ENCODE measurements at regions not wholly inside any gene's neighbourhood (a gene's known extent, or its start where the extent isn't known, plus 50 kb on each side); places are given as distances from the start of the nearest gene placed in this dataset.

GRCh38 chr10:63986536-63986935, 465.3 kb downstream of the REEP3 start:
- H3K27ac ChIP-seq (ENCODE audit: low read depth, low read length) = no peak overlapping the region
- Mint-ChIP-seq H3K36me3 (ENCODE audit: low read depth) (no peaks in the 10 kb centered on the region), H3K27ac (no peak overlapping the region), H3K9me3 (peaks cover 56% of the 10 kb centered on the region), H3K4me1 (no peaks in the 10 kb centered on the region), H3K27me3 (ENCODE audit: insufficient read depth) (peaks cover 4% of the 10 kb centered on the region), H3K4me3 (no peak overlapping the region)
- H3K36me3 ChIP-seq (ENCODE audit: control insufficient read depth, insufficient read depth, low read length) = no peaks in the 10 kb centered on the region
- DNase-seq = no peak
- no peaks in the 10 kb centered on the region for H3K27me3 ChIP-seq (ENCODE audit: control insufficient read depth, insufficient read depth, low read length, poor library complexity, severe bottlenecking)
- WGBS, 2 experiments (ENCODE audit: insufficient coverage in 1 of 2, insufficient read length in 1 of 2) = 92 to 96% methylated on average over 3 of the region's 3 CpGs
- TF ChIP-seq CTCF (conservative IDR thresholded peaks at IDR 0.05) = no peak
- no peak overlapping the region for H3K9ac ChIP-seq (ENCODE audit: extremely low read depth, low read length, poor library complexity, severe bottlenecking)
- no peaks in the 10 kb centered on the region for H3K4me1 ChIP-seq (ENCODE audit: control insufficient read depth, insufficient read depth, low read length)
- no peak overlapping the region for H3K4me3 ChIP-seq (ENCODE audit: low read length)
- H3K9me3 ChIP-seq (ENCODE audit: control insufficient read depth, low read length) = peaks cover 48% of the 10 kb centered on the region

DNA sequence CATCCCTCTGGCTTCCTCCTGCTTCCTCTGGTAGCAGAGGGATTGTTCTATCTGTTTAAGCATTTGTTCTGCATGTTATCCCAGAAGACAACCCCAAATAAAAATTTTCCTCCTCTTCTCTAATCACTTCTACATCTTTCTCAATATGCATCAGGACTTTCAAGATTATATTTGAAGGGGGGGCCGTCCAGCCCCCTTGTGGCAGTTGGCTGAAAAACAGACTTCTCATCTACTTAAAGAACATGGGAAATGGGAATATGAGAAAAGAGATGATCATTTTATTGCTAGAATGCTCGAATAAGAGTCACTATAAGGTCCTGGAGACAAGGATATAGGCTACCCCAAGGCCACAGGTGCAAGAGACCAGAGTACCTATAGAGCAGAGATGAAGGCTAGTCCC, 466.0 kb downstream of the REEP3 start:
- Histone ChIP-seq H3K27ac (ENCODE audit: low read depth, low read length) (no peak overlapping the region), H3K9me3 (ENCODE audit: control insufficient read depth, low read length) (peaks cover 48% of the 10 kb centered on the region), H3K4me3 (ENCODE audit: low read length) (no peak overlapping the region), H3K36me3 (ENCODE audit: control insufficient read depth, insufficient read depth, low read length) (no peaks in the 10 kb centered on the region), H3K4me1 (ENCODE audit: control insufficient read depth, insufficient read depth, low read length) (no peaks in the 10 kb centered on the region), H3K9ac (ENCODE audit: extremely low read depth, low read length, poor library complexity, severe bottlenecking) (no peak overlapping the region), H3K27me3 (ENCODE audit: control insufficient read depth, insufficient read depth, low read length, poor library complexity, severe bottlenecking) (no peaks in the 10 kb centered on the region)
- DNase-seq = no peak
- Mint-ChIP-seq H3K36me3 (ENCODE audit: low read depth) (no peaks in the 10 kb centered on the region), H3K27me3 (ENCODE audit: insufficient read depth) (peaks cover 3% of the 10 kb centered on the region), H3K4me1 (no peaks in the 10 kb centered on the region), H3K27ac (no peak overlapping the region), H3K9me3 (peaks cover 53% of the 10 kb centered on the region), H3K4me3 (no peak overlapping the region)
- TF ChIP-seq CTCF (conservative IDR thresholded peaks at IDR 0.05) = peak; percentile 45
- 53 to 91% methylated on average over 1 to 2 of the region's 2 CpGs for WGBS, 2 experiments (ENCODE audit: insufficient coverage in 1 of 2, insufficient read length in 1 of 2)

GRCh38 chr10:63994371-63994770, 473.2 kb downstream of the REEP3 start:
- Mint-ChIP-seq H3K27ac (no peak overlapping the region), H3K4me1 (no peaks in the 10 kb centered on the region), H3K9me3 (no peaks in the 10 kb centered on the region), H3K36me3 (ENCODE audit: low read depth) (no peaks in the 10 kb centered on the region), H3K4me3 (no peak overlapping the region), H3K27me3 (ENCODE audit: insufficient read depth) (no peaks in the 10 kb centered on the region)
- H3K27ac ChIP-seq (ENCODE audit: low read depth, low read length) = no peak overlapping the region
- no peaks in the 10 kb centered on the region for H3K4me1 ChIP-seq (ENCODE audit: control insufficient read depth, insufficient read depth, low read length)
- 91% methylated on average over 7 of the region's 7 CpGs; no CpG with 5 or more reads in 1 of the 2 experiments for WGBS, 2 experiments (ENCODE audit: insufficient coverage in 1 of 2, insufficient read length in 1 of 2)
- H3K4me3 ChIP-seq (ENCODE audit: low read length) = no peak overlapping the region
- H3K36me3 ChIP-seq (ENCODE audit: control insufficient read depth, insufficient read depth, low read length) = no peaks in the 10 kb centered on the region
- no peaks in the 10 kb centered on the region for H3K27me3 ChIP-seq (ENCODE audit: control insufficient read depth, insufficient read depth, low read length, poor library complexity, severe bottlenecking)
- TF ChIP-seq CTCF (conservative IDR thresholded peaks at IDR 0.05) = no peak
- peaks cover 21% of the 10 kb centered on the region for H3K9me3 ChIP-seq (ENCODE audit: control insufficient read depth, low read length)
- no peak overlapping the region for H3K9ac ChIP-seq (ENCODE audit: extremely low read depth, low read length, poor library complexity, severe bottlenecking)
- DNase-seq = no peak
